Right atrium auricular region (tissue), 2 donors: ENCODE measurements at regions not wholly inside any gene's neighbourhood (a gene's known extent, or its start where the extent isn't known, plus 50 kb on each side); places are given as distances from the start of the nearest gene placed in this dataset.
"Not testable (repeated sequence)": the region's sequence is repeated elsewhere in the genome, so short reads cannot be mapped to it uniquely, and the experiment has no call there.

Experiments used
- DNase-seq: peaks from one replicate; pipeline ENCODE4 v3.0.0-alpha.2; 2019; ENCODE audit warnings: low spot score
- H3K27ac ChIP-seq, 2 donors: fragments of 200-600 bp; sonication (generic); 1 replicate in 1 of 2; 2 replicates in 1 of 2; pipeline ENCODE4 v1.5.1; 2016 to 2019
- H3K27me3 ChIP-seq, 2 donors: fragments of 200-600 bp; sonication (generic); one replicate each; pipeline versions ENCODE4 v1.5.1 to v1.6.0; 2017 to 2019
- H3K36me3 ChIP-seq: fragments of 200-600 bp; sonication (generic); one replicate; pipeline ENCODE4 v1.5.1; 2016
- H3K4me1 ChIP-seq, 2 donors: fragments of 200-600 bp; sonication (generic); one replicate each; pipeline versions ENCODE4 v1.5.1 to v1.6.0; 2017 to 2019
- H3K4me3 ChIP-seq, 2 donors: fragments of 200-600 bp; sonication (generic); 1 replicate in 1 of 2; 2 replicates in 1 of 2; pipeline ENCODE4 v1.5.1; 2017 to 2019; ENCODE audit warnings: mild to moderate bottlenecking in 1 of 2, moderate library complexity in 1 of 2
- H3K9me3 ChIP-seq, 2 donors: fragments of 200-600 bp; sonication (generic); one replicate each; pipeline ENCODE4 v1.5.1; 2019
- CTCF ChIP-seq, 2 donors: fragments of 200-600 bp; sonication (generic); IDR thresholded peaks; one replicate each; pipeline ENCODE4 v1.5.1; 2019; ENCODE audit warnings: antibody characterized with exemption in 2 of 2

- H3K4me1 ChIP-seq: no peaks in the 10 kb centered on the region
- no peaks in the 10 kb centered on the region for H3K36me3 ChIP-seq
- no peaks in the 10 kb centered on the region for H3K9me3 ChIP-seq
- DNase-seq: no peak
- TF ChIP-seq CTCF (IDR thresholded peaks at IDR 0.05): no peak
- H3K4me3 ChIP-seq: no peak overlapping the region
- no peak overlapping the region for H3K27ac ChIP-seq
- no peaks in the 10 kb centered on the region for H3K27me3 ChIP-seq
Measured at GRCh38 chr16:29146266-29146665, 161.4 kb downstream of the LAT start.

DNA sequence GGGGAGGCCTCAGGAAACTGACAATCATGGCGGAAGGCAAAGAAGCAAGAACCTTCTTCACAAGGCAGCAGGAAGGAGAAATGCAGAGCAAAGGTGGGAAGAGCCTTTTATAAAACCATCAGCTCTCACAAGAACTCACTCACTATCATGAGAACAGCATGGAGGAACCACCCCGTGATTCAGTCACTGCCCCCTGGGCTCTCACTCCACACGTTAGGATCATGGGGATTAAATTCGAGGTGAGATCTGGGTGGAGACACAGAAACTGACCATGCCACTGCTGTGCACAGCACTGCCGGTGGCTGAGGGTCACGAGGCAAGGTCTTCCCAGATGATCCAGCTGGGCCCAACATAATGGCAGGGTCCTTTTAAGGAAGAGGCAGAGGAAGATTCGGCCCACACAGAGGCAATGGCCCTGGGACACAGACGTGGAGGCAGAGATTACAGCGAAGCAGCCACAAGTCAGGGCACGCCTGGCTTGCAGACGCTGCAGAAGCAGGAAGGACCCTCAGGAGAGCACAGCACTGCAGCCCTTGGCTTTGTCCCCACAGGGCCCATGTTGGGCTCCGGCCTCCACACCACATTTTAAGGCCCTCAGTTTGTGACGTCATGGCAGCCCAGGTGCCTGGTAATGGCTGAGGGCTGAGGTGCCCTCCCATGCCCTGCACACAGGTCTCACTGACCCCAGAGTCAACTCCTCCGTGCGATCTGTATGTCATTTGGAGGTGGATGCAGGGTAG is 160.8 kb downstream of the LAT start:
- not testable (repeated sequence) for DNase-seq, H3K4me3 ChIP-seq, H3K27me3 ChIP-seq, H3K36me3 ChIP-seq, H3K9me3 ChIP-seq, H3K4me1 ChIP-seq, H3K27ac ChIP-seq

GRCh38 chr16:29145086-29145485 is 160.2 kb downstream of the LAT start:
- H3K36me3 ChIP-seq, H3K4me1 ChIP-seq, H3K27me3 ChIP-seq, H3K4me3 ChIP-seq, H3K9me3 ChIP-seq, H3K27ac ChIP-seq, DNase-seq: not testable (repeated sequence)

DNA sequence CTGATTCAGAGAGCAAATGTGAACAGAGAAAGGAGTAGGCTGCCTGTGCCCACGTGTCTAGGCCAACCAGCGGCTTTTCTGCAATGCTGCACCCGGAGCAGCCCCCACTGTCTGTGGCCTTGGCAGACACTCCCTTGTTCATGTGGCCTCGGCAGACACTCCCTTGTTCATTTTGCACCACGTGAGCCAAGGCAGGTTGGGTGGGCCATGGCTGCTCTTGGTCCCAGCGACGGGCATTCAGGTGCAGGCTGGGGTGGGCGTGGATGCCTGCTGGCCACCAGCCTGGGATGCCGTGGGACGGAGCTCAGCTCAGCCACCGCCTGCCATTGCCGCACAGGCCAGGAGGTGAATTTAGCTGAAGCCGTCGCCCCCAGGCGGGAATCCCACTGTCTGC is 159.8 kb downstream of the LAT start:
- not testable (repeated sequence) for DNase-seq, H3K4me1 ChIP-seq, H3K4me3 ChIP-seq, H3K9me3 ChIP-seq, H3K36me3 ChIP-seq, H3K27ac ChIP-seq, H3K27me3 ChIP-seq

DNA sequence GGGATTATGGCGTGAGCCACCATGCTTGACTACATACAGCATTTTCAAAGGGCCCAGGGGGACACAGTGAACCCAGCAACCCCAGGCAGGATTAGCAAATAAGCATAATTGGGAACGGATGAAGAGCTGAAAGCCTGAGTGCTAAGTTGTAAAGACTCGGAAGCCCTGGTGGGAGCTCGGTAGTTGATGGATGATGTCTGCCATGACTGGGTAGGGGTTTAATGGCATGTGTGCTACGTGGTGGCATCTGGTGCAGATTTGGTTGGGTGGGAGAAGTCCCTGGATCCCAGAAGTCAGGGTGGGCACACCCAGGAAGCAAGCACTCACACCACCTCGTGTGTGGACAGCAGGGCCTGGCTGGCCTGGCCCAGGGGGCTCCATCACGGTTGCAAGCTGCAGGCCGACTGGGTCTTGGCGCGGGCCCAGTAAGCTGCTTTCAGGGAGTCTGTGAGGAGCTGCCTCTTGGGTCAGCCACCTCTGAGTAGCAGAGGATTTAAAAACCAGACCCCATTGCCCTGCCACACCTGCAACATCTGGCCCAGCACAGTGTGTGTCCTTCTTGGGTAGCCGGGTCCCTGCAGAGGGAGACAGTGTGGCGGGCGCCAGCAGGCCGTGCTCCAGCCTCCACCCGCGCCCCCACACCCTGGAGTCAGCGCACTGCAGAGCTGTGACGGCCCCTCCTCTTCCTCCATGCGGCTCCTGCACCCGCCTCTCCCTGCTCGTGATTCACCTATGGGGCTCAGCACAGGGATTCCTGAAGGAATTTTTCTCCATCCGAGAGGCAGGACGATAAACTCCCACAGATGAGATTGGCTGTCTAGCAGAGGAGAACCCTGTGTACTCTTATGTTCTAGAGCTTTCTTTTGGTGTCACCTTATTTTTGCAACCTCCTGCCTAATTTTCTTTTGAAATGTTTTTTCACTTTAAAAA is 159.2 kb downstream of the LAT start:
- H3K4me3 ChIP-seq, H3K27me3 ChIP-seq, H3K27ac ChIP-seq, H3K4me1 ChIP-seq, H3K9me3 ChIP-seq, H3K36me3 ChIP-seq, DNase-seq: not testable (repeated sequence)

DNA sequence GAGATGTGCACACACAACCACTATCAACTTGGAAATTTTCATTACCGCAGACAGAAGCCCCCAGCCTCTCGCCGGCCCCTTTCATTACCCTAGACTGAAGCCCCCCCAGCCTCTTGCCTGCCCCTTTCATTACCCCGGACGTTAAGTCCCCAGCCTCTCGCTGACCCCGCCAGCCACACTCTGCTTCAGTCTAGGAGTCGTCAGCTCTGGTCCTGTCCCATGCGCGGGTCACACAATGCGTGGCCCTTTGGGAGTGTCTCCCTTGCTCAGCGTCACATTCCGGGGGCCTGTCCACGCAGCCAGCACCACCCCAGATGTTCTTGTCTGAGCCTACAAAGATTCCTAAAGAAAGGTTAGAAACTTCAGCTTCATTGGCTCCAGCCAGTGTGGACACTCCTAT is 157.7 kb downstream of the LAT start:
- H3K4me1 ChIP-seq, DNase-seq, H3K27ac ChIP-seq, H3K27me3 ChIP-seq, H3K36me3 ChIP-seq, H3K4me3 ChIP-seq, H3K9me3 ChIP-seq: not testable (repeated sequence)

GRCh38 chr16:29141586-29142324 is 156.9 kb downstream of the LAT start:
- TF ChIP-seq CTCF (IDR thresholded peaks at IDR 0.05): no peak
- Histone ChIP-seq H3K27ac (no peak overlapping the region), H3K9me3 (no peaks in the 10 kb centered on the region), H3K4me3 (no peak overlapping the region), H3K27me3 (no peaks in the 10 kb centered on the region), H3K4me1 (no peaks in the 10 kb centered on the region), H3K36me3 (no peaks in the 10 kb centered on the region)
- DNase-seq: no peak

DNA sequence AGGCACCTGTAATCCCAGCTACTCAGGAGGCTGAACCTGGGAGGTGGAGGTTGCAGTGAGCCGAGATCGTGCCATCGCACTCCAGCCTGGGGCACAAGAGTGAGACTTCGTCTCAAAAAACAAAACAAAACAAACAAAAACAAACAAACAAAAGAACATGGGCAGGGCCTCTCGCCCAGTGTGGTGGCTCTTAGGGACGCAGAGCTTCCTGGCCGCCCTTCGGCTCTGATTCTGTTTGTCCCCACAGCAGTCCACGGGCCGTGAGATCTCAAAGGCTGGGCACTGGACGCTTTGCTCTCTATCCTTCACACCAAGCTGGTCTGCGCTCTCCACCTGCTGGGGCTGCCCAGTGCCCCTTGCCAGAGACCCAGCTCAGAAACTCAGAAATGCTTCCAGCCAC is 156.3 kb downstream of the LAT start:
- H3K27ac ChIP-seq, H3K36me3 ChIP-seq, H3K9me3 ChIP-seq, H3K4me3 ChIP-seq, DNase-seq, H3K4me1 ChIP-seq, H3K27me3 ChIP-seq: not testable (repeated sequence)

GRCh38 chr16:29139901-29140855 is 155.3 kb downstream of the LAT start:
- not testable (repeated sequence) for H3K4me3 ChIP-seq, H3K27ac ChIP-seq, H3K9me3 ChIP-seq, H3K36me3 ChIP-seq, H3K4me1 ChIP-seq, H3K27me3 ChIP-seq, DNase-seq
